H9 (cell line): ENCODE measurements at regions not wholly inside any gene's neighbourhood (a gene's known extent, or its start where the extent isn't known, plus 50 kb on each side); places are given as distances from the start of the nearest gene placed in this dataset.

Experiments used
- DNase-seq: peaks from one replicate; pipeline ENCODE4 v3.0.0-alpha.2; 2017
- H2AFZ ChIP-seq: one replicate; pipeline ENCODE4 v1.6.1; 2013; ENCODE audit warnings: mild to moderate bottlenecking, low read length, control low read depth, moderate library complexity
- H2AK5ac ChIP-seq: 2 replicates; pipeline ENCODE4 v1.6.1; 2013; ENCODE audit warnings: low read length, control low read depth, mixed read lengths; ENCODE audit not compliant: insufficient read length
- H2BK120ac ChIP-seq: one replicate; pipeline ENCODE4 v1.6.1; 2013; ENCODE audit warnings: low read depth, mild to moderate bottlenecking, low read length, control low read depth, inconsistent platforms; ENCODE audit not compliant: poor library complexity, severe bottlenecking
- H2BK12ac ChIP-seq: 2 replicates; pipeline ENCODE4 v1.6.1; 2013; ENCODE audit warnings: low read length, control low read depth, mixed read lengths, low read depth; ENCODE audit not compliant: insufficient read length
- H2BK15ac ChIP-seq: 2 replicates; pipeline ENCODE4 v1.6.1; 2013; ENCODE audit warnings: low read depth, low read length, control low read depth
- H2BK20ac ChIP-seq: one replicate; pipeline ENCODE4 v1.6.1; 2013; ENCODE audit warnings: low read depth, mild to moderate bottlenecking, low read length, control low read depth, inconsistent platforms; ENCODE audit not compliant: poor library complexity, severe bottlenecking
- H2BK5ac ChIP-seq: 2 replicates; pipeline ENCODE4 v1.6.1; 2013; ENCODE audit warnings: low read length, control low read depth, mixed read lengths; ENCODE audit not compliant: insufficient read length
- H3K14ac ChIP-seq: 2 replicates; pipeline ENCODE4 v1.6.1; 2013; ENCODE audit warnings: low read length, control low read depth; ENCODE audit not compliant: insufficient read depth
- H3K18ac ChIP-seq: 2 replicates; pipeline ENCODE4 v1.6.1; 2013; ENCODE audit warnings: low read depth, mild to moderate bottlenecking, mixed read lengths, low read length, control low read depth; ENCODE audit not compliant: insufficient read length
- H3K23ac ChIP-seq: 2 replicates; pipeline ENCODE4 v1.6.1; 2013; ENCODE audit warnings: low read length, control low read depth, mixed read lengths, low read depth; ENCODE audit not compliant: insufficient read length
- H3K23me2 ChIP-seq: 2 replicates; pipeline ENCODE4 v1.6.1; 2013; ENCODE audit warnings: low read depth, mild to moderate bottlenecking, mixed read lengths, low read length, control low read depth; ENCODE audit not compliant: insufficient read length, poor library complexity, severe bottlenecking
- H3K27ac ChIP-seq: 2 replicates; pipeline ENCODE4 v1.5.1; 2013; ENCODE audit warnings: low read length, control low read depth, mixed read lengths, low read depth; ENCODE audit not compliant: insufficient read length
- H3K27me3 ChIP-seq: 2 replicates; pipeline ENCODE4 v1.6.1; 2013; ENCODE audit warnings: low read length, control low read depth, inconsistent platforms; ENCODE audit not compliant: insufficient read depth
- H3K4ac ChIP-seq: 2 replicates; pipeline ENCODE4 v1.6.1; 2013; ENCODE audit warnings: low read depth, mild to moderate bottlenecking, control low read depth, inconsistent platforms, low read length, moderate library complexity
- H3K4me1 ChIP-seq: 2 replicates; pipeline ENCODE4 v1.6.1; 2013; ENCODE audit warnings: low read length, control low read depth, inconsistent platforms; ENCODE audit not compliant: insufficient read depth
- H3K4me2 ChIP-seq: 2 replicates; pipeline ENCODE4 v1.6.1; 2013; ENCODE audit warnings: low read length, control low read depth, mixed read lengths; ENCODE audit not compliant: insufficient read length, insufficient read depth
- H3K56ac ChIP-seq: 2 replicates; pipeline ENCODE4 v1.6.1; 2013; ENCODE audit warnings: low read depth, mild to moderate bottlenecking, mixed read lengths, low read length, control low read depth; ENCODE audit not compliant: insufficient read length
- H3K79me1 ChIP-seq: 2 replicates; pipeline ENCODE4 v1.6.1; 2013; ENCODE audit warnings: low read depth, mild to moderate bottlenecking, moderate library complexity, low read length, control low read depth, inconsistent platforms; ENCODE audit not compliant: insufficient read depth, poor library complexity, severe bottlenecking
- H3K79me2 ChIP-seq: 2 replicates; pipeline ENCODE4 v1.6.1; 2013; ENCODE audit warnings: low read length, control low read depth, inconsistent platforms; ENCODE audit not compliant: insufficient read depth
- H3K9ac ChIP-seq: 2 replicates; pipeline ENCODE4 v1.6.1; 2013; ENCODE audit warnings: low read length, control low read depth, mixed read lengths; ENCODE audit not compliant: insufficient read length; ENCODE audit errors: extremely low read depth
- H3K9me3 ChIP-seq: one replicate; pipeline ENCODE4 v1.6.1; 2013; ENCODE audit warnings: low read depth, low read length, inconsistent platforms; ENCODE audit not compliant: control insufficient read depth
- H3T11ph ChIP-seq: one replicate; pipeline ENCODE4 v1.6.1; 2013; ENCODE audit warnings: mild to moderate bottlenecking, low read length, control low read depth, inconsistent platforms
- H4K20me1 ChIP-seq: one replicate; pipeline ENCODE4 v1.6.1; 2013; ENCODE audit not compliant: control insufficient read depth, insufficient read length, insufficient read depth
- H4K5ac ChIP-seq: 2 replicates; pipeline ENCODE4 v1.6.1; 2013; ENCODE audit warnings: low read depth, mild to moderate bottlenecking, mixed read lengths, low read length, control low read depth; ENCODE audit not compliant: insufficient read length
- H4K8ac ChIP-seq: replicated peaks from 2 replicates; pipeline ENCODE4 v1.6.1; 2013; ENCODE audit warnings: low read length, control low read depth, mixed read lengths, low read depth; ENCODE audit not compliant: insufficient read length
- H4K91ac ChIP-seq: 2 replicates; pipeline ENCODE4 v1.6.1; 2013; ENCODE audit warnings: low read depth, mild to moderate bottlenecking, moderate library complexity, mixed read lengths, low read length, control low read depth; ENCODE audit not compliant: insufficient read length
- H3K27ac Mint-ChIP-seq, 3 experiments: 2 replicates in 2 of 3; 3 replicates in 1 of 3; pipeline ENCODE4 v1.8.0; 2020 to 2021; ENCODE audit warnings: mixed read lengths in 3 of 3, mild to moderate bottlenecking in 1 of 3, moderate library complexity in 1 of 3
- H3K27me3 Mint-ChIP-seq: 2 replicates; pipeline ENCODE4 v1.8.0; 2021; ENCODE audit warnings: low read depth, mild to moderate bottlenecking, moderate library complexity, mixed read lengths
- H3K36me3 Mint-ChIP-seq, 3 experiments: 2 replicates in 2 of 3; 3 replicates in 1 of 3; pipeline ENCODE4 v1.8.0; 2020 to 2021; ENCODE audit warnings: low read depth in 3 of 3, mixed read lengths in 3 of 3; ENCODE audit not compliant: insufficient read depth in 1 of 3
- H3K4me1 Mint-ChIP-seq, 2 experiments: 2 replicates each; pipeline ENCODE4 v1.8.0; 2020; ENCODE audit warnings: mixed read lengths in 2 of 2
- H3K4me3 Mint-ChIP-seq, 2 experiments: 2 replicates in 1 of 2; 3 replicates in 1 of 2; pipeline ENCODE4 v1.8.0; 2020 to 2021; ENCODE audit warnings: mild to moderate bottlenecking in 2 of 2, mixed read lengths in 2 of 2, moderate library complexity in 1 of 2
- H3K9me3 Mint-ChIP-seq, 2 experiments: 2 replicates in 1 of 2; 3 replicates in 1 of 2; pipeline ENCODE4 v1.8.0; 2020; ENCODE audit warnings: mild to moderate bottlenecking in 2 of 2, mixed read lengths in 2 of 2, moderate library complexity in 1 of 2
- CTCF ChIP-seq: fragments of 200-600 bp; sonication (generic); conservative IDR thresholded peaks from 3 replicates; pipeline ENCODE4 v1.8.0; 2021; ENCODE audit warnings: antibody characterized with exemption, mild to moderate bottlenecking
- WGBS: extraction: QIAGEN DNeasy Blood & Tissue Kit; methylation state at CpG from one replicate; pipeline ENCODE4 v1.1.7; 2013; ENCODE audit warnings: missing lambda C conversion rate, low lambda C conversion rate, mixed read lengths; ENCODE audit not compliant: insufficient read length; ENCODE audit errors: extremely low coverage; 5-methylcytosine and 5-hydroxymethylcytosine counted together

GRCh38 chr4:79679859-79680258 lies 271.8 kb upstream of the GK2 start:
- H3K36me3 Mint-ChIP-seq, result no peaks in the 10 kb centered on the region
- H3K4me1 ChIP-seq, result no peaks in the 10 kb centered on the region; the same call in 1 of the 2 replicates
- no peak overlapping the region for H3K9ac ChIP-seq
- no peak overlapping the region for H3K4me3 Mint-ChIP-seq
- WGBS, result no CpG with 5 or more reads among the region's 1 CpG
- no peak overlapping the region for H2BK20ac ChIP-seq
- no peak overlapping the region for H3K4me2 ChIP-seq
- no peak overlapping the region for H3K27ac Mint-ChIP-seq
- H2BK15ac ChIP-seq, result no peak overlapping the region
- no peak overlapping the region for H4K5ac ChIP-seq
- H3K27me3 ChIP-seq, result no peaks in the 10 kb centered on the region
- H3K56ac ChIP-seq, result no peak overlapping the region
- H2BK12ac ChIP-seq, result no peak overlapping the region
- H3T11ph ChIP-seq, result no peak overlapping the region
- H2BK120ac ChIP-seq, result no peak overlapping the region
- H4K20me1 ChIP-seq, result no peaks in the 10 kb centered on the region
- peaks cover 4 to 5% of the 10 kb centered on the region in 2 experiments for H3K4me1 Mint-ChIP-seq
- H3K79me2 ChIP-seq, result no peaks in the 10 kb centered on the region
- H4K8ac ChIP-seq, result no peak overlapping the region
- H2AK5ac ChIP-seq, result no peak overlapping the region
- no peaks in the 10 kb centered on the region for H3K27me3 Mint-ChIP-seq
- H4K91ac ChIP-seq, result no peak overlapping the region
- H3K23ac ChIP-seq, result no peak overlapping the region
- H3K9me3 ChIP-seq, result no peaks in the 10 kb centered on the region
- no peaks in the 10 kb centered on the region for H3K23me2 ChIP-seq
- no peak overlapping the region for H3K27ac ChIP-seq
- TF ChIP-seq CTCF, result no peak
- no peak overlapping the region for H3K18ac ChIP-seq
- no peak overlapping the region for H2AFZ ChIP-seq
- no peak for DNase-seq
- H3K9me3 Mint-ChIP-seq, result no peaks in the 10 kb centered on the region
- no peak overlapping the region for H2BK5ac ChIP-seq
- no peak overlapping the region for H3K14ac ChIP-seq
- H3K79me1 ChIP-seq, result no peaks in the 10 kb centered on the region
- H3K4ac ChIP-seq, result no peak overlapping the region
